ENCODE measurements at regions not wholly inside any gene's neighbourhood (a gene's known extent, or its start where the extent isn't known, plus 50 kb on each side); places are given as distances from the start of the nearest gene placed in this dataset.

GRCh38 chr5:98594098-98594497, 179.4 kb upstream of the RGMB start:
- Mint-ChIP-seq H3K9me3 (ENCODE audit: low read depth, unreplicated experiment) (peaks cover 7% of the 10 kb centered on the region), H3K27me3 (ENCODE audit: unreplicated experiment) (no peaks in the 10 kb centered on the region), H3K27ac (ENCODE audit: unreplicated experiment) (no peak overlapping the region), H3K4me3 (ENCODE audit: low read depth, unreplicated experiment) (no peak overlapping the region), H3K4me1 (ENCODE audit: low read depth, unreplicated experiment) (no peaks in the 10 kb centered on the region), H3K36me3 (ENCODE audit: insufficient read depth, unreplicated experiment) (no peaks in the 10 kb centered on the region)
- no peak for DNase-seq
- intact Hi-C loops (cut with micrococcal nuclease; ENCODE audit: unreplicated experiment), result no loop called here
- no TSS peak for BruUV-seq (replicated peaks)
- CTCF ChIA-PET, result no interaction called here
- TF ChIP-seq CTCF (IDR thresholded peaks at IDR 0.05; ENCODE audit: unreplicated experiment), result no peak

GRCh38 chr5:98599016-98599415, 174.4 kb upstream of the RGMB start:
- intact Hi-C loops (cut with micrococcal nuclease; ENCODE audit: unreplicated experiment), result no loop called here

GRCh38 chr5:98602534-98603112, 170.8 kb upstream of the RGMB start:
- Mint-ChIP-seq H3K9me3 (ENCODE audit: low read depth, unreplicated experiment) (peaks cover 8% of the 10 kb centered on the region), H3K4me3 (ENCODE audit: low read depth, unreplicated experiment) (no peak overlapping the region), H3K27ac (ENCODE audit: unreplicated experiment) (no peak overlapping the region), H3K27me3 (ENCODE audit: unreplicated experiment) (no peaks in the 10 kb centered on the region), H3K36me3 (ENCODE audit: insufficient read depth, unreplicated experiment) (no peaks in the 10 kb centered on the region), H3K4me1 (ENCODE audit: low read depth, unreplicated experiment) (no peaks in the 10 kb centered on the region)
- BruUV-seq (replicated peaks), result no TSS peak
- DNase-seq, result no peak
- CTCF ChIA-PET, result no interaction called here
- no peak for TF ChIP-seq CTCF (IDR thresholded peaks at IDR 0.05; ENCODE audit: unreplicated experiment)
- intact Hi-C loops (cut with micrococcal nuclease; ENCODE audit: unreplicated experiment), result no loop called here

More at GRCh38 chr5:98599016-98599415, 174.4 kb upstream of the RGMB start:
- Mint-ChIP-seq H3K4me1 (ENCODE audit: low read depth, unreplicated experiment) (no peaks in the 10 kb centered on the region), H3K27me3 (ENCODE audit: unreplicated experiment) (no peaks in the 10 kb centered on the region), H3K9me3 (ENCODE audit: low read depth, unreplicated experiment) (peaks cover 11% of the 10 kb centered on the region), H3K27ac (ENCODE audit: unreplicated experiment) (no peak overlapping the region), H3K4me3 (ENCODE audit: low read depth, unreplicated experiment) (no peak overlapping the region), H3K36me3 (ENCODE audit: insufficient read depth, unreplicated experiment) (no peaks in the 10 kb centered on the region)
- CTCF ChIA-PET, result no interaction called here
- no TSS peak for BruUV-seq (replicated peaks)
- no peak for TF ChIP-seq CTCF (IDR thresholded peaks at IDR 0.05; ENCODE audit: unreplicated experiment)
- DNase-seq, result no peak

- Mint-ChIP-seq H3K27ac (ENCODE audit: unreplicated experiment) (no peak overlapping the region), H3K4me3 (ENCODE audit: low read depth, unreplicated experiment) (no peak overlapping the region), H3K9me3 (ENCODE audit: low read depth, unreplicated experiment) (peaks cover 8% of the 10 kb centered on the region), H3K36me3 (ENCODE audit: insufficient read depth, unreplicated experiment) (no peaks in the 10 kb centered on the region), H3K27me3 (ENCODE audit: unreplicated experiment) (no peaks in the 10 kb centered on the region), H3K4me1 (ENCODE audit: low read depth, unreplicated experiment) (no peaks in the 10 kb centered on the region)
- intact Hi-C loops (cut with micrococcal nuclease; ENCODE audit: unreplicated experiment), result no loop called here
- no TSS peak for BruUV-seq (replicated peaks)
- CTCF ChIA-PET, result no interaction called here
- TF ChIP-seq CTCF (IDR thresholded peaks at IDR 0.05; ENCODE audit: unreplicated experiment), result no peak
- DNase-seq, result no peak
Measured at GRCh38 chr5:98603456-98603855, 170.0 kb upstream of the RGMB start.
